Caki2 (cell line): ENCODE measurements at regions not wholly inside any gene's neighbourhood (a gene's known extent, or its start where the extent isn't known, plus 50 kb on each side); places are given as distances from the start of the nearest gene placed in this dataset.
"Not testable (repeated sequence)": the region's sequence is repeated elsewhere in the genome, so short reads cannot be mapped to it uniquely, and the experiment has no call there.

ENCODE experiments used
- DNase-seq: peaks from one replicate; pipeline ENCODE4 v3.0.0-alpha.2; 2015; ENCODE audit warnings: low read depth
- in situ Hi-C: cut with HindIII; loops from 2 replicates; pipeline ENCODE4 v1.10.0; 2016; ENCODE audit warnings: low sequenced_read_pairs, low pct_unique_long_range_greater_than_20kb, mixed read lengths

DNA sequence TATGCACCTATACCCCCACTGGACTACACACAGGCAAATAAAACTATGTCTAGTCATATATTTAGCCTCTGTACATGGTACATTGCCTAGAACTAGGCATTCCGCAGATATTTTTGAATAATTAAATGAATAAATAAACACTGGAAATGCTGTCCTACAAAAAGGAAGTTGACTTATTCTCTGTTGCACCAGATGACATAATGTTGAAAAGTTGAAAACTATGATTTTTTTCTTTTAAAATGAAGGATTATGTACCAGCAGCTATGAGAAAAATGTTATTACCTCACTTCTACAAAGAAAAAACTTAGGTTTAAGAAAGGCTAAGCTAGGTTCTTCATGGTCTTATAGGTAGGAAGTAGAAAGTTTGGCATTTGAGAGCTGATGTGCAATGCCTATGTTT lies 856.6 kb downstream of the METTL15 start:
- DNase-seq = no peak
- in situ Hi-C loops = no loop called here

DNA sequence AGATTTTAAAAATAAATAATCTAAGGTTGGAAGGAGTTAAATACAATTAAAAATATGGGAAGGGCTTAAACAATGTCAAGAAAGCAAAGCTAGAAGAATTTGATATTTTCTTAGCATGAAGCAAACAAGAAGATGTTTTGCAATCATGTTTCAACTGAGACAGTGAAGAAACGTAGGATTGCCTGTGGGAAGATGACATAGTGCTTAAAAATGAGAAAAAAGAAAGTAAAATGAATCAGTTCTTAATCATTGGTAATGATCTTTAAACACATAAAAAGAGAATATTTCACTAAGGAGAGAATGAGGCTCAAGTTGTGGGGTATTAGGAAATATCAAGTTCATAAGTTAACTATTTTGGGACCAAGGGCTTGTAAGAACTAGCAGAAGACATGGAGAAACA lies 855.0 kb downstream of the METTL15 start:
- DNase-seq = no peak
- in situ Hi-C loops = no loop called here

DNA sequence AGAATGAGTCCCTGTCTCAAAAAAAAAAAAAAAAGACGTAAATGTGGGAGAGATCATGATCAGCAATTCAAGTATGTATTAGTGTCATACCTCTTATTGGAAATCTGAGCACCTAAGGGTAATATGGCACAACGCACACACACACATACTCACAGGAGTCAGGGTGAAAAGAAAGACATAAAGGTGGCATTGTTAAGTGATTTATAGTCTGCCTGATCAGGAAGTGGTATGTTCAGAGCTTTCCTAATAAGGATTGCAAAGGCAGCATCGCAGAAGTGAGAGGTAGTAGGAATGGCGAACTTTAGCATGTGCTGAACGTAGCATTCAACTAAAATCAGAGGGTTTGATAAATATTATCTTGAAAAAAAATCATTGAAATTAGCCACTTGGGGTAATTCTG lies 854.3 kb downstream of the METTL15 start:
- no peak for DNase-seq
- in situ Hi-C loops = no loop called here

DNA sequence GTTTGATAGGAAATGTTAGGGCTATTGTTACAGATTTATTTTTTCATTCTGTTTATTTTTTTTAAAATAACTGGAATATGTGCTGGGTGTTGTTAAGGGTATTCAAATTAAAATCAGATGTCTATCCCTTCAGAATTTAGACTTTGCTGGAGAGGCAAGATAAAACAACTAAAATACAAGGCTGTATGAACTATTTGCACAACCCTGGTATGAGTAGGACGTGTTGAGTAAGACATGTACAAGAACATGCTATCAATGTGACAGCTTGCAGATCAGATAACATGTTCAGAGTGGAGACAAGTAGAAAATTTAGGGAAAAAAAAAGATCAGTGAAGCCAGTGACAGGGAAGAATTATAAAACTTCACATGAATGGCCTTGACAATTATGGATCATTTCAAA lies 853.5 kb downstream of the METTL15 start:
- no peak for DNase-seq
- in situ Hi-C loops = no loop called here

DNA sequence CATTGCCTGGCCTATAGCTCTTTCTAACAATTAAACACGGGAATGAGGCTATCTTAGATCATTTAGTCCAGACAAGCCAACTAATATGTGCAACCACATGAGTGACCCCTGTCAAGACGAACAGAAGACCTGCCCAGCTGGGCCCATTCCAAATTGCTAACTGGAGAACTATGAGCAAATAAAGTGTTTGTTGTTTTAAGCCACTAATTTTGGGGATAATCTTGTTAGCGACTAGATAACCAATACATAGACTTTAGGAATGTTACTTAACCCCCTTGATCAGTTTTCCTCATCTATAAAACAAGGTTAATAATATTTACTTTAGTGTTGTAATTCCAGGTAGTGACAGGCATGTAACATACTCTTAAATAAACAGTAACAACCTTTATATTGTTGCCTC lies 848.3 kb downstream of the METTL15 start:
- DNase-seq = no peak
- in situ Hi-C loops = no loop called here

DNA sequence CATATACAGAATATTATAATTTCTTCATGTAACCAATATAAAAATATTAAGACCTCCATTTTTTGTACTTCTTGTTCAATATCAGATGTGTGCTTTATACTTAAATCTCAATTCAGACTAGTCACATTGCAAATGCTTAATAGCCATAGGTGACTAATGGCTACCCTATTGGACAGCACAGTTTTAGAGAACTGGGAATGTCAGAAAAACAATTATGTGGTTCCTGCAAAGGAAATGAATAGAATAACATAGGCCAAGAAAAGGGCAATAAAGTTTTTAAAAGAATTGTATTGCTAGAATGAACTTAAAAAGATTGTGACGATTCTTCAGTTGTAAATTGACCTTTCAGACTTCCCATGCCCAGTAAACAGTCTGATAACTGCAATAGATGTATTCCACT lies 843.0 kb downstream of the METTL15 start:
- in situ Hi-C loops = no loop called here
- DNase-seq = no peak

DNA sequence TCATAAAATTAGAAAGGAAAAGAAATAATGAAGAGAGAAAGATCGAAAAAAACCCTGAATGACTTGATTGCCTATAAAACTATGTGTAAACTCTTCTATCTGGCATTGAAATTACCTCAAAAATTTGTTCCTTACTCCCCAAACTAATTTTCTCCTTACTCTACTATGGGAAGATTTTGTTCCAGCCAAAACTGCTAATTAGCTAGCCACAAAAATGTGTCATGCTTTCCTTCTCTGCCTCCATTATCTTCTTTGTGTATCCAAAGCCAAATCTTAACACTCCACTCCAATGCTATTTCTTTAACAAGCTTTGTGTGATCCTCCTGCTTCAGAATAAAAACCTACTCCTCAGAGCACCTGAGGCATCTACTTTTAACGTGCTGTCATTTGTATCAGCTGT lies 831.2 kb downstream of the METTL15 start:
- DNase-seq = no peak
- in situ Hi-C loops = no loop called here

DNA sequence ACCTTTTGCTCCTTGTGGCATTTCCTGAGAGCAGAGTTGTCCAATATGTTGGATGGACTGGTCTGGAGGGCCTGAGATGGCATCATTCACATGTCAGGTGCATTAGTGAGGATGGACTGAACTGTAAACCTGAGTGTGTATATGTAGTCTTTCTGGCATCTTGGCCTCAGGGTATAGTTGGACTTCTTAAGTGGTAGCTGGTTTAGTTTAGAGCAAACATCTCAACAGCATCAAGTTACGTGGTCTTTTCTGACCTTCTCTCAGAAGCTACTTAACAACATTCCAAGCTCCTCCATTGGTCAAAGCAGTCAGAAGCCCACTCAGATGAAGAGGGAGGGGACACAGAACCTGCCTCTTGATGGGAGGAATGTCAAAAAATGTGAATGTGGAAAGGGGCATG lies 829.9 kb downstream of the METTL15 start:
- in situ Hi-C loops = no loop called here
- no peak for DNase-seq

DNA sequence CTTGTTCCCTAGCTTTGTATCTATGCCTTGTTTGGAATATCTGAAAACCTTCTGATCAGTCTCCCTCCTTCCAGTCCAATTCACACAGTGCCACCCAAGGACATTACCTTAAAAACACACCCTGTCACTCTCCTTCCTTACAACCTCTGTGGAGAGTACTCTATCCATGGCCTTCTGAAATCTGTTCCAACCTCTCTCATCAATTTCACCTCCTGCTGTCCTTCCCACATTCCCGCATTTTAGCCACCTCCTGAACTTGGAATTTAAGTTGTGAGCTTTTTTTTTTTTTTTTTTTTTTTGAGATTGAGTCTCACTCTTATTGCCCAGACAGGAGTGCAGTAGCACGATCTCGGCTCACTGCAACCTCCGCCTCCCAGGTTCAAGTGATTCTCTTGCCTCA lies 824.8 kb downstream of the METTL15 start:
- DNase-seq = no peak
- in situ Hi-C loops = no loop called here

DNA sequence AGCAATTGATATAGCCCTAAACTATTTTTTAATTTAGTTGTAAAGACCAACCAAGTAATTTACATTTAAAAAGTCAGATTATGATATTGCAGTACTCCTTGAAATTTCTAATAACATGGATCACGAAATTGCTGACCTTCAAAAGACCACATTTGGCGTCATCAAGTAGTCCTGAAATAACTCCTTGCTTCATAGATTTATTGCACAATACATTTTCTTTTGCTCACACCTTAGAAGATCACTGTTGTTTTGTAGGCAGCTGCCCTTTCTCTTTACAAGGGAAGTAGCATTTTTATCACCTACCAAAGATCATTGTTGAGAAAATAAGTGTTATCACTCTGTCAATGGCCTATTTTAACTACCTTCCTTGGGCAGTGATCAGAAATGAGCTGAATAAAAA lies 815.8 kb downstream of the METTL15 start:
- no peak for DNase-seq
- in situ Hi-C loops = no loop called here

DNA sequence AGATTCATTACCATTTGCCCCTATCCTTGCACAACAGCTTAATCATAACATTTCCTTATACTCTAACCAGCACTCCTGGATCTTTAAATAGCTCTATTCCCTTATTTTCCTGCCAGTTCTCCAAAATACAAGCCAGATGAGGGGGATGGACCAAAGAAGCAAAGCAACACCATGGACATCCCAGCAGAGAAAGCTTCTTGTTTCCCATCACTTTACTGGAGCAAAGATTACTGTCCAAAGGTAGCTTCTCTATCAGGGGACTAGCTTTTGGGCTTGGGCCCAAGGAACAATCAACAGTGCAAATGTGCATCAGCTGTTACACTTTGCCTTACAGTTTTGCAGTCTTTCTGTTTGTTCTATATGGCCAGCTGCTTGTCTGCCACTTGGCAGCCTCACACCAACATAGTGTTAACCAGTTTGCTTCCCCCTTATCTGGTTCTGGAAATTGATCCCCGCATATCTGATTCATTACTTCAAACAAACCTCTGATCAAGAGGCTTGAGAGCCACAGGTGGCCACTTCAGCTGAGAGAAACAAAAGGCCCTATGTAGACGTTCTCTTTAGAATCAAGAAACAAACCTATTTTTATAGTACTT lies 814.3 kb downstream of the METTL15 start:
- no peak for DNase-seq
- in situ Hi-C loops = no loop called here

DNA sequence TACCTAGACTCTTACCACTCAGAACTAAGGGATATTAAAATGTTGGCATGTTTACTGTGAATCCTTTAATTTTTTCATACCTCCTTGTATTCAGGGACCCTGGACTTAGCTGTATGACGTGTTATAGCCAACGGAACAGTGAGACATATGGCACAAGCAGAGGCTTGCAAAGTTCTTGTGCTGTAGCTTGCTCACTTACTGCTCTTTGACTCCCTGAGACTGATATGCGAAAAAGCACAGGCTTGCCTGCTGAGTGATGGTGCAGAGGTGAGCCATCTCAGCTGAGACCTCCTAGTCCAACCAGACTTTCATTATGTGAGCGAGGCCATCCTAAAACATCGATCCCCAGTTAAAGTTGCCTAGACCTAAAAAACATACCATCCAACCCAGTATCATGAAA lies 811.0 kb downstream of the METTL15 start:
- in situ Hi-C loops = no loop called here
- no peak for DNase-seq

DNA sequence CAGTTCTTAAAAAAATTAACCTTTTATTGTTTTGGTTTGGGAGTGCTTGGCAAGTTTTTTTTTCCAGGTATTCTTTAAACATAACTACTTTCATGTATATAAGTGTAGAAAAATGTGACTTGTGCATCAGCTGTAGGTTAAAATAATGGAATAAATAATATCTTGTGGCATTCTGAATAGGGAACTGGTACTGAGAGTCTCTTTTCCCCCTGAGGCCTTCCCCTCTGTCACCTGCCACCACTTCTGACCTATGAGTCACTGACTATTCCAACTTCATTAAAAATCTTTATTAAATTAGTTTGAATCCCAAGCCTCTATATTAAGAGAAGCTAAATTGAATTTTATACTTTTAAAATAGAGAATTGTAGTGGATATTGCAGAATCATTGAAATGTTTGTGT lies 805.7 kb downstream of the METTL15 start:
- in situ Hi-C loops = no loop called here
- no peak for DNase-seq

DNA sequence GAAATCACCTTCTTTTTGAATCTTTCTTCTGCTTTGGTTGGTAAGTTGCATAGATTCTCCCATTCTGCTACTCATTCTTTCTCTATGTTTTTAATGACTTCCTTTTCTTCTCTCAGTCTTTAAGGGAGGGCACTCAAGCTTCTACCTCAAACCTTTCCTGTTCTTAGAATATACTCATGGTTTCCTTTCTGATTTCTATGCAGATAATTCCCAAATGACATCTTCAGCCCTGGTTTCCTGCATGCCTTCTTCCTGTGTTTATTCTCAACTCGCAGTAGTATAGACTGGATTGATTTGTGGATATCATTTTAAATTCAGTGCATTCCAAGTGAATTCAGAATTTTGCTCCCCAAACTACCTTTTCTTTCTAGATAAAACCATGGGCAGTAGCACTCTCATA lies 803.6 kb downstream of the METTL15 start:
- DNase-seq = no peak
- in situ Hi-C loops = no loop called here

DNA sequence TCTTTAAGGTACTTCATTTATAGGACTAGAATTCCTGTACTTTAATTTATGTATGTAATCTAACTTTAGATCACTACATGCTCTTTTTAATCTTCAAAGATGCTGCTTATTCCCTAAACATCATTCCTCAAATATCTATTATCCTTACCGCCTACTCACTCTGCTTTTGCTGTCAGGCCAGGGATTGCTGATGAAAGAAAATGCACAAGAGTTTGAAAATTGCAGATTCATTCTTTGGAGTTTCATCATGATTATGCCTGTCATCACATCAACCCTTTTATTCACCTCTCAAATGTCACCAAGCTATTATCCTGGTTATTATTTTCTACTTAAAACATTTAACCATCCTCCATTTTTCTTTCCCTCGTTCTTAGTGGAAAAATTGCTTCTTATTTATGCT lies 802.7 kb downstream of the METTL15 start:
- in situ Hi-C loops = no loop called here

DNA sequence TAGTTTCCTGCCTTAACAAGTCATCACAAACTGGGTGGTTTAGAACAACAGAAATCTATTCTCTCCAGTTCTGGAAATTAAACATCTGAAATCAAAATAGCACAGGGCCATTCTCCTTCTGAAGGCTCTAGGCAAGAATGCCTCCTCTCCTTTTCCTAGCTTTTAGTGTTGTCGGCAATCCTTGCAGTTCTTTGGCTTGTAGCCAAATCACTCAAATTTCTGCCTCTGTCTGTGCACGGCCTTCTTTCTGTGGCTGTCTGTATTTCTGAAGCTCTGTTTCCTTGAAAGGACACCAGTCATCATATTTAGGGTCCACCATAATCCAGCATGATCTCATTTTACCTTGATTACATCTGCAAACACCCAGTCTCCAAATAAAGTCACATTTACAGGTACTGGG lies 795.5 kb downstream of the METTL15 start:
- no peak for DNase-seq
- in situ Hi-C loops = no loop called here

More for the DNA sequence above, 802.7 kb downstream of the METTL15 start:
- no peak for DNase-seq

DNA sequence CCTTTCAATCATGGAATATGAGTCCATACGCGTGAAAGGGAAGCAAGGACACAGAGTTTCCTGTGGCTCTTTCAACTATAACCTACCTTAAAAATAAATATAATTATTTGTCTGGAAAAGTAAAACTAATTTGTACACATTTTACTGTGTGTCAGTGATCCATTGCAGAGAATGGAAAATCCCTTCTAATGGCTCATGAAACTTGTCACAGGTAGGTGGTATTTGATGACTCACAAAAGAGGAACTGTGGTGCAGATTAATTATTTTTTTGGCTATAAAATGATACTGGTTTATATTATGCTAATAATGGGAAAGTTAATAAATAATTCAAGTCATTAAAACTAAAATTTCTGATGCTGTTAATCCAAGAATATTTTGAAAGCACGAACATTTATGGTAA lies 792.2 kb downstream of the METTL15 start:
- in situ Hi-C loops = no loop called here
- DNase-seq = no peak

DNA sequence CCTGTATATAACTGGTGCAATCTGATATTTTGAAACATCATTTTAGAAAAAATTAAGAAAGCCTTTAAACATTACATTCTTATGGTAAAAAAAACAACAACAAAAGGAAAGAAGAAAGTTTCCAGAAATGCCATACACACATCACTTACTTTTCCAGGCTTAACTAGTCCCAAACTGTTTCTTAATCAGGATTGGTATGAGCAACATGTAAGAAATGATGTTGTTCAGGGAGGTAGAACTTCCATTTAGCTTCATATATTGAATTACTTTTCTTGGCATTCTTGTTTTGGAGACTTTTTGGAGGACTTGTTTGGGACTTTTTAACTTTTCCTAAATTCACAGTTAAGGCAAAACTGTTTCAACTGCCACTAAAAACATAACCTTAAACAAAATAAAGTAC lies 791.5 kb downstream of the METTL15 start:
- in situ Hi-C loops = no loop called here
- no peak for DNase-seq

DNA sequence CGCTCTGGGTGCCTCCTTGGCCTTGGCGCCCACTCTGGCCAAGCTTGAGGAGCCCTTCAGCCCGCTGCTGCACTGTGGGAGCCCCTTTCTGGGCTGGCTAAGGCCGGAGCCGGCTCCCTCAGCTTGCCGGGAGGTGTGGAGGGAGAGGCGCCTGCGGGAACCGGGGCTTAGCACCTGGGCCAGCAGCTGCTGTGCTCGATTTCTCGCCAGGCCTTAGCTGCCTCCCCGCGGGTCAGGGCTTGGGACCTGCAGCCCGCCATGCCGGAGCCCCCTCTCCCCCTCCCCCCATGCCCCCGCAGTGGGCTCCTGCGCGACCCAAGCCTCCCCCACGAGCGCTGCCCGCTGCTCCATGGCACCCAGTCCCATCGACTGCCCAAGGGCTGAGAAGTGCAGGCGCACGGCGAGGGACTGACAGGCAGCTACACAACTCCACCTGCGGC lies 782.4 kb downstream of the METTL15 start:
- in situ Hi-C loops, DNase-seq: not testable (repeated sequence)

DNA sequence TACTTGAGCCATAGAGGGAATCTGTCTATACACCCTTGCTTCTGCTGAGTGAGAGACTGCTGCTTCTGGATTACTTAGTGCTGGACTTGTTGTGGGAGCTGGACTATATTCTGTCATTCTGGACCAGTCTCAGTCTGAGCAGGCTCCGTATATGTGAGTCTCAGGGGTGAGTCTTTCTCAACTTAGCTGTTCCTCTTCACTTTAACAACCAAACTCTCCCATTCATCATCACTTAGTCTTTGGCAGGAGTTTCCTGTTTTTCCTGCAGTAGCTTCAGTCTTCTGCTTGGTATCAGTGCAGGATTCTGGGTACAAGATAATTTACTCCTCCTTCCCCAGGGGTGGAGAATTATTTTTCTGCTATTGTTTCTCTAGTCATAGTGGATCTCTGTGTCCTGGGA lies 779.5 kb downstream of the METTL15 start:
- DNase-seq = no peak

DNA sequence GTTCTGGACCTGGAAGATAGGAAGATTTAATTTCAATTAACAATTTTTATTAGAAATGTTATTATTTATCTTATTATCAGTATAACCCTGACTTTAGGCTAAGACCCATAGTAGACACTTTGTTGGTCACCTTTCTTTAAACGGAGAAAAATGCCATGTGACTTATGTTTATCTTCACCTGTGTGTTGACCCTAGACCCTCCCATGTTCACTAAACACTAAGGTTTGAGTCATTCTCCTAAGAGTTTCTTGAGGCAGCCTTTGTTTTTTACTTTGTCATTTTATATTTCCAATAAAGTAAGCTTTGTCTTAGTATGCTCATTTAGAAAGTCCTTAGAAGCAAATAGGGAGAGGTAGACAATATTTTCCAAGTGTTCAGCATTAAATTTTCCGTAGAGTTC lies 771.7 kb downstream of the METTL15 start:
- in situ Hi-C loops = no loop called here
- DNase-seq = no peak

More for the DNA sequence above, 779.5 kb downstream of the METTL15 start:
- in situ Hi-C loops = no loop called here
